ENCODE measurements at regions not wholly inside any gene's neighbourhood (a gene's known extent, or its start where the extent isn't known, plus 50 kb on each side); places are given as distances from the start of the nearest gene placed in this dataset.
A peak's percentile ranks its signal among the peaks of the same experiment; 100 is the strongest.

DNA sequence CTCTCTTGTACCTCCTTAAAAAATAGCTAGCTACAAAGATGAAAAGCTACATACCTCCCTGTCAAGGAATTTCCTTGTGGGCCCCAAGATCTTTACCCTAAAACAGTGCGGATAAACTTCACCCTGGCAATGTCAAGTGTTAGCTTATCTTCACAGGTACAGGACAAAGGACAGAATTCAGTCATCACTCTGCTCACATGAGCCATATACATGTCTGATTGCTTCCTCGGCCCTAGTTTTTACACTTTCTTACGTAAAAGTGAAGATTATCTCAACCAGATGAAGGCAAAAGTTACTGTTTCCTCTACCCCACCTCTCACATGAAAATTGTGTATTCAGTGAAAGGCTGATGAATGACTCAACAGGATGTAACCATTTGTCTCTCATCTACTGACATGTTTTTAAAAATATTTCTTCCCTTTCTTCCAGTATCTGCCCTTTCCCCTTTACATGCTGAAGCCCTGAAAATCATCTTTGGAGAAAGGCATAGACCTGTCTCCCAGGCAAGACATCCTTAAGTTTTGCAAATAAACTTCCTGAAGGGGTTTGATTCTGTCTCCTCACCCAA lies 890.1 kb downstream of the GALC start:
- peak; percentile 7 for DNase-seq (ENCODE audit: low spot score)

DNA sequence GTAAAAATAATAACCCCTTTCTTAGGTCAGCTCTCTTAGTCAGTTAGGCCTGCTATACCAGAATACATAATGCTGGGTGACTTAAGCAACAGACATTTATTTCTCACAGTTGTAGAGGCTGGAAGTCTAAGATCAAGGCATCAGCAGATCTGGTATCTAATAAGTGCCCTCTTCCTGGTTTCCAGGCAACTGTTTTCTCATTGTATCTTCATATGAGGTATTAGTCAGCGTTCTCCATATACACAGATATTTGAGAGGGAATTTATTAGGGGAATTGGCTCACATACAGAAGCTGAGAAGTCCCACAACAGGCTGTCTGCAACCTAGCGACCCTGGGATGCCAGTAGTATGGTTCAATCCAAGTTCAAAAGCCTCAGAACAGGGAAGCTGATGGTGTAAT lies 896.0 kb downstream of the GALC start:
- DNase-seq (ENCODE audit: low spot score) = no peak

DNA sequence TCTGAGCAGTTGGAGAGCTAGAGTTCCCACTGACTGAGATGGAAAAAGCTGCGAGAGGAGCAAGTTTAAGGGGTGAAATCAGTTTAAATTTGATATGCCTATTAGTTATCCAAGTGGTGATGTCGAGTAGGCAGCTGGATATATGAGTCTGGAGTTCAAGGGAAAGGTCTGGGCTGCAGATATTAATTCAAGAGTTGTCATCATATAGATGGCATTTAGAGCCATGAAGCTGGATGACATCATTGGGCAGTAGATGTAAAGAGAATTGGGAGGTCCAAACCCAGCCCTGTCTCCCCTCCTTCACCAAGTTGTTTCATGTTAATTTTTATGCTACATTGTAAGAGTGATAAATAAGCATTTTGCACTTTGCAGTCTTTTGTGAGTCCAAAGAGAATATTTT lies 898.1 kb downstream of the GALC start:
- no peak for DNase-seq (ENCODE audit: low spot score)

DNA sequence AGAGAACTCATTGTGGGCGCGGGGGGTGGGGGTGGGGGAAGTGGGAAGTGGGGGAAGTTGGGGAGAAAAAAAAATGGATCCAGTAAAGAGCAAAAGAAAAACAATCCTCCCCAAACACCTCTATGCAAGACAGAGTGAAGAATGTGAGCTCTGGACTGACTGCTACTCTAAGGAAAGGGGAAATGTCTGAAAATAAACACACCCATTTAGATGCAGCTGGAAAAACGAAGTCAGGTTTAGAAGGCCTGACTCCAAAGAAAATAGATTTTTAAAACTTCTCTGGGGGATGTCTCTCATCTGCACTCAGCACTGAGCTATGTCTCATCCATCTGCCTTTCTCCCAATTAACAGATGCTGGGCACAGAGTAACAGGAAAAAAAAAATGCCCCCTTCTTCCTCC lies 904.4 kb downstream of the GALC start:
- DNase-seq (ENCODE audit: low spot score) = no peak

GRCh38 chr14:87087881-87088280 lies 905.1 kb downstream of the GALC start:
- DNase-seq (ENCODE audit: low spot score) = no peak

DNA sequence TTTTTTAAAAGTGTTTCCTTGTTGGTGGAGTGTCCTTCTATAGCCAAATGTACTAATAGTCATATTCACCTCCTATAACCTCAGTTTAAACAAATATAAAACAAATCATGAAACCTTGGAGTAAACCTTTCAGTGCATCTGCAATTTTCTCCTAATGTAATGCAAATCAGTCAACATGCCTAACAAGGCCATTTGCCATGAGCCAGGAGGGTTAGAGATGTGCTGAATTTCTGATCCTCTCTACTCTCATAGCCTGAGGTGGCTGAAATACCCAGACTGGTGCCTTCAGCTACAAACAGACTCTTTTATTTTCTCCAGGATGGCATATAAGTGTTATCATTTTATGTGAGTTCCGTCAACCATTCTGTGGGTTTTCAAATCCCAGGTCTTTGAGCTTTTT lies 908.1 kb downstream of the GALC start:
- DNase-seq (ENCODE audit: low spot score) = no peak

- no peak for DNase-seq (ENCODE audit: low spot score)
Observed at GRCh38 chr14:87082917-87083316, 910.1 kb downstream of the GALC start.

DNA sequence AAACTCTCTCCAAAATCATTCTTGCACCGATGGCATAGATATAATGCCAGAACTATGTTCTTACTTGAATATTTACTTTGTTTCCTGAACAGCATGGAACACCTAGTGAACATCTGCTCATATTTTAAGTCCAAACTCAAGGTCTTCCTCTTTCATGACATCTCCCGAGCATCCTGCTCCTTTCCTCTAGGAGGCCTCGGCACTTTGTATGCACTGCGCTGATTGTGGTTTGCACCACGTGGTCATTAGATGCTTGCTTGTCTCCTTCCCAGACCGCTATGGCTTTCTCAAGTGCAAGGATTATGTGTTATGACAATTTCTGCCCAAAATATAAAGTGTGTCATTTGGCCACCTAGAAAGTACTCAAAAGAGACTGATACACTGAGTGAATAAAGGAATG lies 912.0 kb downstream of the GALC start:
- DNase-seq (ENCODE audit: low spot score) = no peak

DNA sequence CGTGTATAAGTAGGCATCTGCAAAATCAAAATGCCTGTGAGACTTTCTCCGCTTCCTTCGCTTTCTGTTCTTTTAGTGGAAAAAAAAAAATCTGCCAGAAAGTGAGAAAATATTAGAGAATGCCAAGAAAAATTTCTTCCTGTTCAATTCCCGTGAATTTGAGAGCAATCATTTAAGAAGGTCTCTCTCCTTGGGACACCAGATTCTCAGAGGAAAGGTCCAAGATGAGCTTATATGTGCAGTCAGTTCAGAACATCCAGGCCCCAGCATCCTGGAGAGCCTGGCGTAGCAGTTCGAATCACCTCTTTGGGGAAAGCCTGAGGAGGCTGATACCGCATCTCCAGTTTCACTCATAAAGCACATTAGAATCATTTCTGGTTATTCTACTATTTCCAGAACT lies 912.8 kb downstream of the GALC start:
- DNase-seq (ENCODE audit: low spot score) = no peak

- no peak for DNase-seq (ENCODE audit: low spot score)
Observed at GRCh38 chr14:87079416-87079815, 913.6 kb downstream of the GALC start.

- DNase-seq (ENCODE audit: low spot score) = no peak
Observed at GRCh38 chr14:87076922-87077321, 916.1 kb downstream of the GALC start.

DNA sequence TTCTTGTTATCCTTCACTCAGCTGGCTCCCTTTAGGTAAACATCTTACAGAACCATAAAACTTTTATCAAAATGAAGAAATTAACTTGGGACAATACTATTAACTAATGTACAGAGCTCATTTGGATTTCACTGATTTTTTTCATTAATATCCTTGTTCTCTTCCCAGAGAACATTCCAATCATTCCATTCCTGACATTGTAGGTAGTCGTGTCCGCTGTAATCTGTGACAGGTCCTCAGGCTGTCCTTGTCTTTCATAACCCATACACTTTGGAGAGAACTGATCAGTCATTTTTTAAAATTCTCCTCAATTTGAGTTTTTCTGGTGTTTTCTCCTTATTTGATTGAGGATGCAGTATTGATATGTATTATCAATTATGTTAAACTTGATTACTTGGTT lies 916.8 kb downstream of the GALC start:
- no peak for DNase-seq (ENCODE audit: low spot score)

DNA sequence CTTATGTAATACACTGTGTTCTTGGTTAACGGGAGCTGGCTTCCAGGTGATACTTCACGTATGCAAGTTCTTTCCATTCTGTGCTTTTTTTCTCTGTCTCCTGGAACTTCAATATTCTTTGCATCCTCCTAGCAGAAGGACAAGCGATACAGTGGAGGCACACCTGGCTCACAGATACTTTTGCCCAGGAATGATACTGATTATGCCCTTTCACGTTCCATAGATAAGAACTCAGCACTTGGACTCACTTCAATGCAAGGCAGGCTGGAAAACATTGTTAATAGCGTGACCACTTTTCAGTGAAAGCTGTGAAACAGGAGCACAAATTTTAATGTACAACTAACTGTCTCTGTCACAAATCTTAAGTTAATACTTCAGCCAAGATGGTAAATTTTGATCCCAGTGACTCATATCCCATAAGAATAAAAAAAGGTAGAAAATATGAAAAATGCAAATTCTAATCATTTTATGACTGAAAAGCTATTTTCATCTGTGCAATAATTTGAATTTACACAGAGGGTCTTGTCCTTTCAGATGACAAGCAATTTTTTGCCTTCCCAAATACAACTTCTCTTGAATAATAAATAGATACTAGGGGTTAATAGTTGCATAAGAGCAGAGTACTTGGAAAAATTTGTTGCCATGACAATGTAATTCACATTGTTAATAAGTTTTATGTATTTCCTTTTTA lies 919.0 kb downstream of the GALC start:
- no peak for DNase-seq (ENCODE audit: low spot score)

- no peak for DNase-seq (ENCODE audit: low spot score)
Observed at GRCh38 chr14:87067591-87067990, 925.4 kb downstream of the GALC start.

GRCh38 chr14:87067061-87067460 lies 925.9 kb downstream of the GALC start:
- no peak for DNase-seq (ENCODE audit: low spot score)

GRCh38 chr14:87066221-87066817 lies 926.7 kb downstream of the GALC start:
- no peak for DNase-seq (ENCODE audit: low spot score)

GRCh38 chr14:87065366-87065765 lies 927.6 kb downstream of the GALC start:
- DNase-seq (ENCODE audit: low spot score) = no peak

GRCh38 chr14:87063181-87063580 lies 929.8 kb downstream of the GALC start:
- DNase-seq (ENCODE audit: low spot score) = no peak

DNA sequence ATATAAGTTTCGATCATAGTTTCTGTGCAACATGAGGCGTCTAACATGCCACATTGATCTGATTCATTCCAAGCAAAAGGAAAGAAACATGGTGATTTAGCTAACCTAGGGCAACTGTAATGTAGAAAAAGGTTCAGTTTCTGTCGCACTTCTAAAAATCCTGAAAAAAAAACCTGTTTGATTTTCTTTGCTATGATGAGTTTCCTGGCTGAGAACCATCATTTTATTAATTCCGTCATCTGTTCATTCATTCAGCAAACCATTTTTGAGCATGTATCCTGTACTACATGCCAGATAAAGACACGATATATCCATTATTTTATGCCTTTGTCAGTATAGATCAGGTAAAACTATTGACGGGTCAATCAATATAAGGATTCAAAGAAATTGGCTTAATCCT lies 932.6 kb downstream of the GALC start:
- no peak for DNase-seq (ENCODE audit: low spot score)

DNA sequence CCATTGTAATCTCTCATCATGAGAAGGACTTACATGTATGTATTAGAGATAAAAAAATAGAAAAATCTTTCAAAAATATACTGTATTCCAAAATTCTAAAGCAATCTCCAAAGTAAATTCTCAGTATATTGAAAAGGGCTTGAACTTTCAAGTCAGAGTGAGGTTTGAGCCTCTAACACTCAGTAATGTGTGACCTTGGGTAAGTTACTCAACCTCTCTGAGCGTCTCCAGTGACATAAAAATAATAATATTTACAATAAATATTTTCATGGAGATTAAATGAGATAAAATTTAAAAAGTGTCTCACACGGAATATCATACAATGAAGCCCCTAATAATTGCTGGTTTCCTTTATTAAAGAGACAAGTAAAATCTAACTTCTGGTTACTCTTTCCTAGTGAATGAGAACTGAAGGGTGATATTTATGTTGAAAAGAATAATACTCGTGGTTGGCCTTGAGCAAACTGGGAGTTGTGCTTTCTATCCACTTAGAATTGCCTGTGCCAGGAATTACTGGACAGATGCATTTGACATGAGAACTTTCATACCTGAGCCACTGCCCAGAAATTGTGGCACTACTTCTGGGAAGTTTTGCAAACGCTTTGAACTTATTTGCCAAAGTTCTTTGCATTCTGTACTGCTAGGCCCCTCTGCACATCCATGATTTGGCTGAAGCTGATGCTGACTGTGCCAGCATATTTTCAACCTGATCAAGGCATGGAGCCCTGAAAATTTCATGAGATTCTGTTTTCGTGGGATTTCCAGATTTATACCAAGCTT lies 933.7 kb downstream of the GALC start:
- no peak for DNase-seq (ENCODE audit: low spot score)

GRCh38 chr14:87055007-87055406 lies 938.0 kb downstream of the GALC start:
- DNase-seq (ENCODE audit: low spot score) = no peak

DNA sequence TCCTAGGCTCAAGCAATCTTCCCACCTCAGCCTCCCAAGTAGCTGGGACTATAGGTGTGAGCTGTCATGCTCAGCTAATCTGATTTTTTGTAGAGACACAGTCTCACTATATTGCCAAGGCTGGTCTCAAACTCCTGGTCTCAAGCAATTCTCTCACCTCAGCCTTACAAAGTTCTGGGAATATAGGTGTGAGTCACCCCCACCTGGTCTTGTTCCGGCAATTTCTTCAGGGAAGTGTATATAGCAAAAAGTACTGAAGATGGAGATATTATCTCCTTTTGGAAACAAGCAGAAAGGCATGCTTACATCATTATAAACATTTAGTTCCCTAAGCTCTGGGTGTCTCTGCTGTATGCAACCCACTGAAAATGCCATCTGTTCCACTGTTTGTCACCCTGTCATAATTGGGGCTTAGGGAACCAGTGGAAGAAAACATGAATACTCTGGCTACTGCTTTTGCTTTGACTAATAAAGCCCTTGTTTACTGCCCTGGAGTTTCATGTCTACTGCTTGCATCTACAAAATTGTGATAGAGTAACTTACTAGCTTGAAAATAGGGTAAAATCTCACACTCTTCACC lies 940.2 kb downstream of the GALC start:
- DNase-seq (ENCODE audit: low spot score) = no peak

DNA sequence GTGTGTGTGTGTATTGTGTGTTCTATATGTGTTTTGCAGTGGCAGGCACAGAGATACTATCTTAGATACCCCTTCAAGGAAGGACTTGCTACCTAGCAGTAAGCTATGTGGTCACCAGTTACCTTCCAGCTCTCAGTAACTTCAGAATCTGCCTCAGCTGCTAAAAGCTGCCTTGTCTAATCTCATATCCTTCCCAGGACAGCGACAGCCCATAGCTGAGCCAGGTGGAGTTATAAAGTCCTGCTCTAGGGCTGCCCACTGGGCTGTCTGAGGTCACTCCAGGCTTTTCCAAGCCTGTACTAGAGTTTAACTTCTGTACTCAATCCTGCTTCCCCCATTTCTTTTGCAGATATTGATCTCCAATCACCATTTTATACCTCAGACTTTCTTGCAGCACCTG lies 942.6 kb downstream of the GALC start:
- DNase-seq (ENCODE audit: low spot score) = no peak
